ENCODE measurements at regions not wholly inside any gene's neighbourhood (a gene's known extent, or its start where the extent isn't known, plus 50 kb on each side); places are given as distances from the start of the nearest gene placed in this dataset.

DNA sequence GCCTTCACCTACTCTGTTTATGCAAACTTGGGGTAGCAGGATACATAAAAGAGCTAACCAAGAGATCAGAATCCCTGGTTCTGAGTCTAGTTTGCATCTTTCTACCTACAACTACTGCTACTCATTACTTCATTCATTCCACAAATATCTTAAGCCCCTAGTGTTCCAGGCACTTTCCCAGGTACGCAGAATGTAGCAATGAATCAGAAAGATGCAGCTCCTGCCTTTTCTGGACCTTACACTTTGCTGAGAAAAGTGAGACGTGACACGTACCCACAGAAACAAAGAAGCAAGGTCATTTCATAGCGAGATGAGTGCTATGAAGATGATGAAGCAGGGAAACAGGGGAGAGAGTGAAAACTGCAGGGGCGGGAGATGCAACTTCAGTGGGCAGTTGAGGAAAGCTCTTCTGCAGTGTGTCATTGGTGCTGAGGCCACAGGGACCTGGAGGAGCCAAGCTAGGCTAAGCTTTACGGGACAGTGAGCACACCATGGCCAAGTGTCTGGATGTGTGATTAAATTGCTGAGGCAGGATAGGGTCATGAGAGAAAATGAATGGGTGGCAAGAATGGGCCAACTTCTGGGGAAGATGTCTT, 167.9 kb downstream of the TNFSF18 start:
- Histone ChIP-seq H3K4me1 (ENCODE audit: control insufficient read depth, insufficient read depth, low read length) (no peaks in the 10 kb centered on the region), H3K4me3 (ENCODE audit: low read length) (no peak overlapping the region), H3K27me3 (ENCODE audit: control insufficient read depth, insufficient read depth, low read length) (no peaks in the 10 kb centered on the region), H3K27ac (ENCODE audit: low read length) (no peak overlapping the region), H3K36me3 (ENCODE audit: control insufficient read depth, insufficient read depth, low read length) (no peaks in the 10 kb centered on the region), H3K9me3 (replicated peaks; ENCODE audit: control insufficient read depth, low read depth, low read length) (no peaks in the 10 kb centered on the region)
- 89% methylated on average over 6 of the region's 6 CpGs for WGBS (ENCODE audit: insufficient coverage)
- DNase-seq = no peak

- H3K36me3 ChIP-seq (ENCODE audit: control insufficient read depth, insufficient read depth, low read length) = no peaks in the 10 kb centered on the region
- H3K27me3 ChIP-seq (ENCODE audit: control insufficient read depth, insufficient read depth, low read length) = no peaks in the 10 kb centered on the region
- no peak overlapping the region for H3K27ac ChIP-seq (ENCODE audit: low read length)
- DNase-seq = peak; percentile 32
- no peak overlapping the region for H3K4me3 ChIP-seq (ENCODE audit: low read length)
- H3K4me1 ChIP-seq (ENCODE audit: control insufficient read depth, insufficient read depth, low read length) = no peaks in the 10 kb centered on the region
- WGBS (ENCODE audit: insufficient coverage) = 75% methylated on average over 2 of the region's 3 CpGs
- H3K9me3 ChIP-seq (replicated peaks; ENCODE audit: control insufficient read depth, low read depth, low read length) = no peaks in the 10 kb centered on the region
Observed at GRCh38 chr1:172883387-172883791, 167.4 kb downstream of the TNFSF18 start.

- Histone ChIP-seq H3K4me3 (ENCODE audit: low read length) (no peak overlapping the region), H3K27me3 (ENCODE audit: control insufficient read depth, insufficient read depth, low read length) (no peaks in the 10 kb centered on the region), H3K27ac (ENCODE audit: low read length) (no peak overlapping the region), H3K4me1 (ENCODE audit: control insufficient read depth, insufficient read depth, low read length) (no peaks in the 10 kb centered on the region), H3K36me3 (ENCODE audit: control insufficient read depth, insufficient read depth, low read length) (no peaks in the 10 kb centered on the region), H3K9me3 (replicated peaks; ENCODE audit: control insufficient read depth, low read depth, low read length) (no peaks in the 10 kb centered on the region)
- 0% methylated on average over 1 of the region's 1 CpG for WGBS (ENCODE audit: insufficient coverage)
- peak; percentile 27 for DNase-seq
Observed at GRCh38 chr1:172883844-172884243, 166.9 kb downstream of the TNFSF18 start.

DNA sequence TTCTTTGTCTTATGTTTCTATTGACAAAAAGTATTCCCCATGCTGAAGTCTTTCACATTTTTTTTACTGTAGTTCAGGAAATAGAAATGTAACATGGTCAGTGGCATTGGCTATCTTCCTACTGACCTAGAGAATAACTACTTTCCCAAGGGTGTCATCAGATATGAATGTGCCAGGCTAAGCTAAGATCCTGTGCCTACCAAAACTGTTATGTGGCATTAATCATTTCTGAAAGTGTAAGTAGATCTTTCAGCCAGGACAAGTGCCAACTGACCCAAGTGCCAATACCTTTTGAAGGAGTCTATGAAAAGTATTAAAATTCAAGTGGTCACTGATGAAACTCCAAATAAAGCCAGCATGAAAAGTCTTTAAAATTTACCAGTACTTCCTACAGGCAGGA, 165.3 kb downstream of the TNFSF18 start:
- no peak overlapping the region for H3K4me3 ChIP-seq (ENCODE audit: low read length)
- no peaks in the 10 kb centered on the region for H3K9me3 ChIP-seq (replicated peaks; ENCODE audit: control insufficient read depth, low read depth, low read length)
- no peaks in the 10 kb centered on the region for H3K4me1 ChIP-seq (ENCODE audit: control insufficient read depth, insufficient read depth, low read length)
- no peak overlapping the region for H3K27ac ChIP-seq (ENCODE audit: low read length)
- H3K36me3 ChIP-seq (ENCODE audit: control insufficient read depth, insufficient read depth, low read length) = no peaks in the 10 kb centered on the region
- no peak for DNase-seq
- no peaks in the 10 kb centered on the region for H3K27me3 ChIP-seq (ENCODE audit: control insufficient read depth, insufficient read depth, low read length)

DNA sequence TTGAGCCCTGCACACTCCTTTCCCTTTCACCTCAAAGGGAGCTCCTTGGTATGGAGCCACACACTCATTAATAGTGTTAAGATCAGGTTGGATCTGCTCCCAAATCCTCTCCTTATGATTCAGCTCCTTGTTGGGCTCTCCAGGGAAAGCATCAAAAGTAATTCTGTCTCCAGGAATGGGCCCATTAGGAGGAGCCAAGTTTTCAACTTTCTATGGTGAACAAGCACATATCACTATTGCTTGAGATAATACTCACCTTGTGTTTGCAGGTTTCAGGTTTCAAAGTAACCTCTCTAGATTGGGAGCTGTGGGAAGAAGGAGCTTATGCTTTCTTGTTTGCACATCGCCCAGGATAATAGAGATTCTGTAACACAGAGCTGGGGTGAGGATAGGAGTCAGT, 164.8 kb downstream of the TNFSF18 start:
- H3K27ac ChIP-seq (ENCODE audit: low read length) = no peak overlapping the region
- no peaks in the 10 kb centered on the region for H3K4me1 ChIP-seq (ENCODE audit: control insufficient read depth, insufficient read depth, low read length)
- H3K36me3 ChIP-seq (ENCODE audit: control insufficient read depth, insufficient read depth, low read length) = no peaks in the 10 kb centered on the region
- no peak for DNase-seq
- H3K4me3 ChIP-seq (ENCODE audit: low read length) = no peak overlapping the region
- no CpG with 5 or more reads among the region's 1 CpG for WGBS (ENCODE audit: insufficient coverage)
- no peaks in the 10 kb centered on the region for H3K9me3 ChIP-seq (replicated peaks; ENCODE audit: control insufficient read depth, low read depth, low read length)
- no peaks in the 10 kb centered on the region for H3K27me3 ChIP-seq (ENCODE audit: control insufficient read depth, insufficient read depth, low read length)

DNA sequence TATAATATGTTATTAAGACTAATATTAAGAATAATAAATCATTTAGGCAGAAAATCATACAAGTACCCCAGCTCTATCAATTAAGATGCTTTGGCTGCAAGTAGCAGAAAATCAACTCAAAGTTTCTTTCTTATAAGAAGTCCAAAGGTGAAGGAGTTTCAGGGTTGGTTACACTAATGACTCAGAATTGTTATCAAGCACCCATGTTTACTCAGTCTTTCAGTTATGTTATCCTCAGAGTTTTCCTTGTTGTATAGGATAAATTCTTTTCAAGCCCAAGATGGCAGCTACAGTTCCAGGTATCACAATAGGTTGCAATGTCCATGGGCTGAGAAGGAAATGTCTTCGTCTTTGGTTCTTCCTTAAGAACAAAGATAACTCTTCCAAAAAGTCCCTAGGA, 163.6 kb downstream of the TNFSF18 start:
- no peaks in the 10 kb centered on the region for H3K9me3 ChIP-seq (replicated peaks; ENCODE audit: control insufficient read depth, low read depth, low read length)
- H3K36me3 ChIP-seq (ENCODE audit: control insufficient read depth, insufficient read depth, low read length) = no peaks in the 10 kb centered on the region
- WGBS (ENCODE audit: insufficient coverage) = no CpG with 5 or more reads among the region's 1 CpG
- H3K27ac ChIP-seq (ENCODE audit: low read length) = no peak overlapping the region
- no peak for DNase-seq
- H3K4me1 ChIP-seq (ENCODE audit: control insufficient read depth, insufficient read depth, low read length) = no peaks in the 10 kb centered on the region
- no peak overlapping the region for H3K4me3 ChIP-seq (ENCODE audit: low read length)
- H3K27me3 ChIP-seq (ENCODE audit: control insufficient read depth, insufficient read depth, low read length) = no peaks in the 10 kb centered on the region

- no peaks in the 10 kb centered on the region for H3K9me3 ChIP-seq (replicated peaks; ENCODE audit: control insufficient read depth, low read depth, low read length)
- no peaks in the 10 kb centered on the region for H3K27me3 ChIP-seq (ENCODE audit: control insufficient read depth, insufficient read depth, low read length)
- H3K4me3 ChIP-seq (ENCODE audit: low read length) = no peak overlapping the region
- no peaks in the 10 kb centered on the region for H3K4me1 ChIP-seq (ENCODE audit: control insufficient read depth, insufficient read depth, low read length)
- no peaks in the 10 kb centered on the region for H3K36me3 ChIP-seq (ENCODE audit: control insufficient read depth, insufficient read depth, low read length)
- WGBS (ENCODE audit: insufficient coverage) = no CpG with 5 or more reads among the region's 1 CpG
- no peak overlapping the region for H3K27ac ChIP-seq (ENCODE audit: low read length)
- DNase-seq = no peak
Observed at GRCh38 chr1:172893146-172893841, 157.4 kb downstream of the TNFSF18 start.

DNA sequence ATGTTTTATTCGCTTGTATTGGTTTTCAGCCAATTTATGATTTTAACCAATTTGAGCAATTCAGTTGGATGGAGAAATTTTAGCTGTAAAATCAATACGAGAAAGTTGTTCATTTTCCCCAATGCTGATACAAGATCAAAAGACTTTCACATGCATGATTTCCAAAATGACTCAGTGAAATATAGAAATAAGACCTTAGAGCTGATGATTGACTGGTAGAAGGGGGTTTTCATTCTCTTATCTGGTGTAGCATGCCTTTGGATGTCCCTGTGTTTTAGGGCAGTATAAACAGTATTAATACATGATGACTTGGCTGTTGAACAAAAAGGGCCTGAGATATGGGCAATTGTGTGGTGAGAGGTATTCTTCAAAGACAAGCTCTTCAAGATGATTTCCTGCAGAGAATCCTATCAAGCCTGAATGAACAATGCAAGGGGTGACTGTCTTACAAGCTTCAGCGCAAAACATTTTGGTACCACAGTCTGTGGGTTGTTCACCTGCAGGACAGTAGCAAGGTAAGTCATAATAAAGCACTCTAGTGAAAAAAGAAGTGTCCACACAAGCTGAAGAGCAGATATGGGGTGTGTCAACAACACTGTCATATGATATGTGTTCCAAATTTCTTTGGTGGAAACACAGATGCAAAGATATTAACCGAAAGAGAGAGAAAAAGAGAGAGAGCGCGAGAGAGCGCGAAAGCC, 156.2 kb downstream of the TNFSF18 start:
- Histone ChIP-seq H3K36me3 (ENCODE audit: control insufficient read depth, insufficient read depth, low read length) (no peaks in the 10 kb centered on the region), H3K27me3 (ENCODE audit: control insufficient read depth, insufficient read depth, low read length) (no peaks in the 10 kb centered on the region), H3K27ac (ENCODE audit: low read length) (no peak overlapping the region), H3K4me1 (ENCODE audit: control insufficient read depth, insufficient read depth, low read length) (no peaks in the 10 kb centered on the region), H3K9me3 (replicated peaks; ENCODE audit: control insufficient read depth, low read depth, low read length) (no peaks in the 10 kb centered on the region), H3K4me3 (ENCODE audit: low read length) (no peak overlapping the region)
- no peak for DNase-seq
- no CpG with 5 or more reads among the region's 8 CpGs for WGBS (ENCODE audit: insufficient coverage)

GRCh38 chr1:172895050-172895460, 155.7 kb downstream of the TNFSF18 start:
- Histone ChIP-seq H3K9me3 (replicated peaks; ENCODE audit: control insufficient read depth, low read depth, low read length) (no peaks in the 10 kb centered on the region), H3K36me3 (ENCODE audit: control insufficient read depth, insufficient read depth, low read length) (no peaks in the 10 kb centered on the region), H3K27me3 (ENCODE audit: control insufficient read depth, insufficient read depth, low read length) (no peaks in the 10 kb centered on the region), H3K4me1 (ENCODE audit: control insufficient read depth, insufficient read depth, low read length) (no peaks in the 10 kb centered on the region), H3K4me3 (ENCODE audit: low read length) (no peak overlapping the region), H3K27ac (ENCODE audit: low read length) (no peak overlapping the region)
- WGBS (ENCODE audit: insufficient coverage) = no CpG with 5 or more reads among the region's 5 CpGs
- peak; percentile 44 for DNase-seq

GRCh38 chr1:172895761-172896160, 155.0 kb downstream of the TNFSF18 start:
- H3K27ac ChIP-seq (ENCODE audit: low read length) = no peak overlapping the region
- no CpG with 5 or more reads among the region's 1 CpG for WGBS (ENCODE audit: insufficient coverage)
- H3K36me3 ChIP-seq (ENCODE audit: control insufficient read depth, insufficient read depth, low read length) = no peaks in the 10 kb centered on the region
- no peak for DNase-seq
- no peaks in the 10 kb centered on the region for H3K27me3 ChIP-seq (ENCODE audit: control insufficient read depth, insufficient read depth, low read length)
- H3K4me1 ChIP-seq (ENCODE audit: control insufficient read depth, insufficient read depth, low read length) = no peaks in the 10 kb centered on the region
- H3K4me3 ChIP-seq (ENCODE audit: low read length) = no peak overlapping the region
- H3K9me3 ChIP-seq (replicated peaks; ENCODE audit: control insufficient read depth, low read depth, low read length) = no peaks in the 10 kb centered on the region

Measured in muscle of leg (tissue), 3 donors.